ENCODE measurements at regions not wholly inside any gene's neighbourhood (a gene's known extent, or its start where the extent isn't known, plus 50 kb on each side); places are given as distances from the start of the nearest gene placed in this dataset.
A peak's percentile ranks its signal among the peaks of the same experiment; 100 is the strongest.

DNA sequence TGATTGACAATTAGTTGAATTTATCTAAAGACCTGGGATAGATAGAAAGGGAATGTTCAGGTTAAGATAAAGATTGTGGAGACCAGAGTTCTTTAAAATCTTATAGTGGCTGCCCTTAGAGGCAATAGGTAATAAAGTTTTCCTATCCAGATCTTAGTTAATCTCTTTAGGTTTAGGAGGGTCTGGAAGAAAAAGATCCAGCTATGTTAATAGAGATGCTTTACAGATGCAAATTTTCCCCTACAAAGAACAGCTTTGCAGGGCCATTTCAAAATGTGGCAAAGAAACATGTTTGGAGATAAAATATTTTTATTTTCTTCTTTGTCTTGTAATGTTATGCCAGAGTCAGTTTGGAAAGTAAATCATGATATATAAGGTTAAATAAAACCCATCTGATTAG lies 54.1 kb upstream of the CHIC1 start:
- in situ Hi-C loops (cut with MboI; ENCODE audit: low sequenced_read_pairs), result no loop called here
- Histone ChIP-seq H3K27me3 (ENCODE audit: low read depth) (no peaks in the 10 kb centered on the region), H3K4me3 (no peak overlapping the region), H3K9me3 (no peaks in the 10 kb centered on the region), H3K36me3 (replicated peaks) (no peaks in the 10 kb centered on the region), H3K4me1 (peaks cover 27% of the 10 kb centered on the region)
- peak in 1 of 2 experiments; percentile 91 for DNase-seq (ENCODE audit: low spot score in 2 of 2)

All from HAP-1 (cell line).